Fibroblast of skin of abdomen (primary cell): ENCODE measurements at regions not wholly inside any gene's neighbourhood (a gene's known extent, or its start where the extent isn't known, plus 50 kb on each side); places are given as distances from the start of the nearest gene placed in this dataset.
A peak's percentile ranks its signal among the peaks of the same experiment; 100 is the strongest.

Experiments
- DNase-seq: peaks from one replicate; pipeline ENCODE4 v3.0.0-alpha.2; 2013

GRCh38 chr10:28783087-28783486 lies 105.8 kb downstream of the BAMBI start:
- no peak for DNase-seq

GRCh38 chr10:28785018-28785417 lies 107.7 kb downstream of the BAMBI start:
- no peak for DNase-seq

- no peak for DNase-seq
These were observed 110.9 kb downstream of the BAMBI start for GRCh38 chr10:28788252-28788651.

GRCh38 chr10:28788762-28789161 lies 111.4 kb downstream of the BAMBI start:
- DNase-seq = no peak

- no peak for DNase-seq
These were observed 112.8 kb downstream of the BAMBI start for GRCh38 chr10:28790146-28790545.

- no peak for DNase-seq
These were observed 116.2 kb downstream of the BAMBI start for GRCh38 chr10:28793482-28793881.

- DNase-seq = no peak
These were observed 117.7 kb downstream of the BAMBI start for GRCh38 chr10:28794986-28795385.

- DNase-seq = peak; percentile 59
These were observed 119.5 kb downstream of the BAMBI start for GRCh38 chr10:28796606-28797512.

- DNase-seq = peak; percentile 28
These were observed 120.6 kb downstream of the BAMBI start for GRCh38 chr10:28797904-28798371.

- no peak for DNase-seq
These were observed 121.2 kb downstream of the BAMBI start for GRCh38 chr10:28798428-28798955.

GRCh38 chr10:28798964-28799363 lies 121.6 kb downstream of the BAMBI start:
- DNase-seq = no peak

GRCh38 chr10:28800144-28800543 lies 122.8 kb downstream of the BAMBI start:
- peak; percentile 18 for DNase-seq

GRCh38 chr10:28801247-28801646 lies 123.9 kb downstream of the BAMBI start:
- no peak for DNase-seq

GRCh38 chr10:28801869-28802268 lies 124.5 kb downstream of the BAMBI start:
- no peak for DNase-seq

- DNase-seq = no peak
These were observed 128.1 kb downstream of the BAMBI start for GRCh38 chr10:28805390-28805789.

GRCh38 chr10:28806488-28806941 lies 129.2 kb downstream of the BAMBI start:
- no peak for DNase-seq

GRCh38 chr10:28806951-28807759 lies 129.8 kb downstream of the BAMBI start:
- no peak for DNase-seq

GRCh38 chr10:28807760-28808613 lies 130.7 kb downstream of the BAMBI start:
- peak; percentile 10 for DNase-seq

GRCh38 chr10:28808693-28809092 lies 131.4 kb downstream of the BAMBI start:
- no peak for DNase-seq

GRCh38 chr10:28810057-28810870 lies 132.9 kb downstream of the BAMBI start:
- DNase-seq = no peak
